ENCODE measurements at regions not wholly inside any gene's neighbourhood (a gene's known extent, or its start where the extent isn't known, plus 50 kb on each side); places are given as distances from the start of the nearest gene placed in this dataset.

DNA sequence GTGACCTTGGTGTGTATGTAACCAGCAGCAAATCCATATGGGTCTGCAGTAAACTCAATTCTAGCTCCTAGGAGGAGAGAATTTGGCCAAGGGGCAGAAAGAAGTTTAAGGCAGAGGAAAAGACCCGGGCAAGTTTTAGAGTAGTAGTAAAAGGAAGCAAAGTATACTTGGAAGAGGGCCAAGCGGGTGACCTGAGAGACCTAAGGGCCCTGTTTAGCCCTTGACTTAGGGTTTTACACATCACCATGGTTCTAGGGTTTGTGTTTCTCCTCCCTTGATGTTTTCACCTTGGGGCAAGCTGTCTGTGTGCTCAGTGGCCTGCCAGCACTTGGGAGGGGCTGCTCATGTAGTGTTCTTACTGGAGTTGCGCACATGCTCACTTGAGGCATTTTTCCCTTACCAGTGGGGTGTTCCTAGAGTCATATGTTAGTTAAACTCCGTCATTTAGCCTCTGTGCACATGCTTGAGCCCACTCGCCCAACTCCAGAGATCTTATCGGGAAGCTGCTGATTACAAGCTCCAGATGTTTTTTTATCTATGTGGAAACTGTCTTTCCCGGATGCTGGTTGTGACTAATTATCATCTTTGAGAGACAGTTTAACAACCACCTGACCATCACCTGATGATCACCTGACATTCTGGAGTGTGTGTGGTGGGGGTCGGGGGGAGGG, 137.6 kb upstream of the PRSS1 start:
- Histone ChIP-seq H3K9me3 (no peaks in the 10 kb centered on the region), H3K36me3 (no peaks in the 10 kb centered on the region), H3K4me1 (peaks cover 0 to 3% (median 0%) of the 10 kb centered on the region in 4 donors), H3K27me3 (no peaks in the 10 kb centered on the region), H3K4me3 (no peak overlapping the region), H3K27ac (no peak overlapping the region)
- no peak for ATAC-seq (ENCODE audit: low FRiP score in 2 of 2)
- DNase-seq: no peak
- no peak for TF ChIP-seq EP300 (IDR thresholded peaks at IDR 0.05)
- TF ChIP-seq POLR2AphosphoS5 (IDR thresholded peaks at IDR 0.05): no peak
- TF ChIP-seq POLR2A (IDR thresholded peaks at IDR 0.05): no peak
- TF ChIP-seq, protein P1, sequence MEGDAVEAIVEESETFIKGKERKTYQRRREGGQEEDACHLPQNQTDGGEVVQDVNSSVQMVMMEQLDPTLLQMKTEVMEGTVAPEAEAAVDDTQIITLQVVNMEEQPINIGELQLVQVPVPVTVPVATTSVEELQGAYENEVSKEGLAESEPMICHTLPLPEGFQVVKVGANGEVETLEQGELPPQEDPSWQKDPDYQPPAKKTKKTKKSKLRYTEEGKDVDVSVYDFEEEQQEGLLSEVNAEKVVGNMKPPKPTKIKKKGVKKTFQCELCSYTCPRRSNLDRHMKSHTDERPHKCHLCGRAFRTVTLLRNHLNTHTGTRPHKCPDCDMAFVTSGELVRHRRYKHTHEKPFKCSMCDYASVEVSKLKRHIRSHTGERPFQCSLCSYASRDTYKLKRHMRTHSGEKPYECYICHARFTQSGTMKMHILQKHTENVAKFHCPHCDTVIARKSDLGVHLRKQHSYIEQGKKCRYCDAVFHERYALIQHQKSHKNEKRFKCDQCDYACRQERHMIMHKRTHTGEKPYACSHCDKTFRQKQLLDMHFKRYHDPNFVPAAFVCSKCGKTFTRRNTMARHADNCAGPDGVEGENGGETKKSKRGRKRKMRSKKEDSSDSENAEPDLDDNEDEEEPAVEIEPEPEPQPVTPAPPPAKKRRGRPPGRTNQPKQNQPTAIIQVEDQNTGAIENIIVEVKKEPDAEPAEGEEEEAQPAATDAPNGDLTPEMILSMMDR (IDR thresholded peaks at IDR 0.05): no peak
- WGBS, 2 donors: 56 to 57% methylated on average over 8 of the region's 8 CpGs

DNA sequence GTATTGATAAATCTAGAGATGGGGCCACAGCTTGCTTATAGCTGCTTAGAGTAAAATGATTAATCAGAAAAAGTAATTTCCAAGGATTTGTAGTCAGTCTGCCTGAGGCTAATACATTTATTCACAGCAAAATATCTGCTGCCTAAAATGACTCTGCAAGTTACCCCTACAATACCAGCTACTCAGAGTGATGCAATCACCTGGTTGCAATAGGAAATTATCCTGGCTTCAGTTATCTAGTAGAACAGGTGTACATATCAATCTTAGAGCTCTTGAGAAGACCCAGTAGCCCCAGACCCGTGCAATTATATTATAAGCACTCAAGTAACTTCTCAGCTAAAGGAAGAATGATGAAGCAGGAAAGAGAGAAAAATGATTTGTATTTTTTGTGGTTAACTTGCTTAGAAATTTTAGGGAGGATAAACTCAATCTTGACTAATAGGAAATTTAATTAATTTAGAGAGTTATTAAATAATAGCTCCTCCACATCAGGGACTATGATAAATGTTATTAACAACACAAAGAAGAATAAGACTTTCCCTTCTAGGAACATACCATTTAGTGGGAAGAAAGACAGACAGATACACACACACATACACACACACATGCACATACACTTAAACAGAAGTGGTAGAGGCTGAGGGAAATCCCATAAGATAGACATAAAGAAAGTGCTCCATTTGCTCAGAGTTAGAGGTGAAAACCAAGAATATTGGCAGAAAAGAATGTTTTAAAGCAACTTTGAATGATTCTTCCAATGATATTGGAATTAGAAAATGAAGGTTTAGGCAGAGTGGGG, 140.4 kb upstream of the PRSS1 start:
- TF ChIP-seq EP300 (IDR thresholded peaks at IDR 0.05) (no peak), POLR2AphosphoS5 (IDR thresholded peaks at IDR 0.05) (no peak), POLR2A (IDR thresholded peaks at IDR 0.05) (no peak)
- TF ChIP-seq, protein P1 (IDR thresholded peaks at IDR 0.05): no peak
- DNase-seq (no peak), ATAC-seq (ENCODE audit: low FRiP score in 2 of 2) (no peak)
- Histone ChIP-seq H3K27ac (no peak overlapping the region), H3K4me3 (no peak overlapping the region), H3K36me3 (no peaks in the 10 kb centered on the region), H3K9me3 (no peaks in the 10 kb centered on the region), H3K4me1 (peaks cover 0 to 3% (median 2%) of the 10 kb centered on the region in 4 donors), H3K27me3 (no peaks in the 10 kb centered on the region)
- WGBS, 2 donors: 40 to 43% methylated on average over 1 of the region's 1 CpG

DNA sequence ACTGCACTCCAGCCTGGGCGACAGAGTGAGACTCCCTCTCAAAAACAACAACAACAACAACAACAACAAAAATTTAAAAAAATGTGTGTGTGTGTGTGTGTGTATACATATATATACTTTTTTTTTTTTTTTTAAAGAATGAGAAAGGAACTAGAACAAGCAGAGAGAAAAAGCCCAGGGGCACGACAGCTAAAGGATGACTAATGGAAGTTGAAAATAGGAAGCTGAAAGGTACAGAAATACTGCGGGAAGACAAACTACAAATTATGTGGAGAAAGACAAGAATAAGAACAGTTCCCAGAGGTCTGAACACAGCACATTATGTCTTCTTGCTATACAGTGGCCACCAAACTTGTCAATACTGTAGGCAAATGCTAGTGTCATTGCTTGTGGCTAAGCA, 141.9 kb upstream of the PRSS1 start:
- no peaks in the 10 kb centered on the region for H3K9me3 ChIP-seq
- H3K27me3 ChIP-seq: no peaks in the 10 kb centered on the region
- H3K4me1 ChIP-seq: peaks cover 0 to 4% (median 2%) of the 10 kb centered on the region in 4 donors
- ATAC-seq (ENCODE audit: low FRiP score in 2 of 2) (no peak), DNase-seq (no peak)
- no peak overlapping the region for H3K27ac ChIP-seq
- TF ChIP-seq POLR2A (IDR thresholded peaks at IDR 0.05): no peak
- TF ChIP-seq POLR2AphosphoS5 (IDR thresholded peaks at IDR 0.05): no peak
- no peak for TF ChIP-seq EP300 (IDR thresholded peaks at IDR 0.05)
- TF ChIP-seq, protein P1 (IDR thresholded peaks at IDR 0.05): no peak
- no peaks in the 10 kb centered on the region for H3K36me3 ChIP-seq
- no peak overlapping the region for H3K4me3 ChIP-seq
- WGBS, 2 donors: 61 to 64% methylated on average over 3 of the region's 3 CpGs

DNA sequence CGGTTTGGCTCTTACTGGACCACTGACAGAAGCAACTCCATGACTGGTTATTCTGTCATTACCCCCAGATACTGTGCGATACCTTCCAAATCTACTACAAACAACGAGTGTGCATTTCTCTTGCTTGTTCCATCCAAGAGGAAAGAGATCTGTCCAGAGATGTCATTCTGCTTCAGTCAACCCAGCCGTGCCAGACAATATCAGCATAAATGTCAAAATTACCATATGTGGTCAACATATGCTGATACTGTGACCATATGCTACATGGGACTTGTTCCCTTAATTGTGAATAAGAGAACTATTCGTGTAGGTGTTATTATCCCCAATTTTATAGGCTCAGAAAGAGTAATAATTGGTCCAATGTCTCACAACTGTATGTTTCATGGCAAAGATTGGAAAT, 143.2 kb upstream of the PRSS1 start:
- no peak for ATAC-seq (ENCODE audit: low FRiP score in 2 of 2)
- H3K27me3 ChIP-seq: no peaks in the 10 kb centered on the region
- peaks cover 0 to 4% (median 0%) of the 10 kb centered on the region in 4 donors for H3K4me1 ChIP-seq
- no peak overlapping the region for H3K27ac ChIP-seq
- no peaks in the 10 kb centered on the region for H3K9me3 ChIP-seq
- H3K4me3 ChIP-seq: no peak overlapping the region
- TF ChIP-seq POLR2A (IDR thresholded peaks at IDR 0.05) (no peak), POLR2AphosphoS5 (IDR thresholded peaks at IDR 0.05) (no peak), EP300 (IDR thresholded peaks at IDR 0.05) (no peak)
- TF ChIP-seq, protein P1 (IDR thresholded peaks at IDR 0.05): no peak
- H3K36me3 ChIP-seq: no peaks in the 10 kb centered on the region
- WGBS, 2 donors: 82 to 85% methylated on average over 5 of the region's 5 CpGs
- DNase-seq: no peak

All from upper lobe of left lung (tissue), 6 donors.